ENCODE measurements at regions not wholly inside any gene's neighbourhood (a gene's known extent, or its start where the extent isn't known, plus 50 kb on each side); places are given as distances from the start of the nearest gene placed in this dataset.

DNA sequence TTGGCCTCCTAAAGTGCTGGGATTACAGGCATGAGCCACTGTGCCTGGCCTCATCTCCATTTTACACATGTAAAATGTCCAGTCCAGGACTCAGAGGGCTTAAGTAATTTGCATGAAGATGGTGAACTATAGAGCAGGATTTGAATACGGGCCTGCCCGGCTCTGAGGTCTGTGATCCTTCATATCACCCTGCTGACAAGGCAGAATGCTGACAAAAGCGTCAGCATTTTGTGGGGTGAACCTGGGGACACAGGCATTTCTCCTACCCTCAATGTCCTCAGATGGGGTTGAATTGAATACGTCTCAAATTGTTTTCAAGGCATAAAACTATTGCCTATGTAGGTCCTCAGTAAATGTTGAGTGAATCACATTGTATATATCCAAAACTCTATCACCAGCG is 57.2 kb upstream of the GATA6 start:
- TF ChIP-seq, protein P1, sequence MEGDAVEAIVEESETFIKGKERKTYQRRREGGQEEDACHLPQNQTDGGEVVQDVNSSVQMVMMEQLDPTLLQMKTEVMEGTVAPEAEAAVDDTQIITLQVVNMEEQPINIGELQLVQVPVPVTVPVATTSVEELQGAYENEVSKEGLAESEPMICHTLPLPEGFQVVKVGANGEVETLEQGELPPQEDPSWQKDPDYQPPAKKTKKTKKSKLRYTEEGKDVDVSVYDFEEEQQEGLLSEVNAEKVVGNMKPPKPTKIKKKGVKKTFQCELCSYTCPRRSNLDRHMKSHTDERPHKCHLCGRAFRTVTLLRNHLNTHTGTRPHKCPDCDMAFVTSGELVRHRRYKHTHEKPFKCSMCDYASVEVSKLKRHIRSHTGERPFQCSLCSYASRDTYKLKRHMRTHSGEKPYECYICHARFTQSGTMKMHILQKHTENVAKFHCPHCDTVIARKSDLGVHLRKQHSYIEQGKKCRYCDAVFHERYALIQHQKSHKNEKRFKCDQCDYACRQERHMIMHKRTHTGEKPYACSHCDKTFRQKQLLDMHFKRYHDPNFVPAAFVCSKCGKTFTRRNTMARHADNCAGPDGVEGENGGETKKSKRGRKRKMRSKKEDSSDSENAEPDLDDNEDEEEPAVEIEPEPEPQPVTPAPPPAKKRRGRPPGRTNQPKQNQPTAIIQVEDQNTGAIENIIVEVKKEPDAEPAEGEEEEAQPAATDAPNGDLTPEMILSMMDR (conservative IDR thresholded peaks at IDR 0.05) = no peak
- H3K9me3 ChIP-seq (ENCODE audit: control insufficient read depth, low read length) = no peaks in the 10 kb centered on the region
- Mint-ChIP-seq H3K9me3 (no peaks in the 10 kb centered on the region), H3K36me3 (ENCODE audit: low read depth) (no peaks in the 10 kb centered on the region), H3K27me3 (ENCODE audit: insufficient read depth) (no peaks in the 10 kb centered on the region), H3K27ac (no peak overlapping the region), H3K4me1 (peaks cover 37% of the 10 kb centered on the region), H3K4me3 (no peak overlapping the region)
- DNase-seq = no peak
- WGBS, 2 experiments (ENCODE audit: insufficient coverage in 1 of 2, insufficient read length in 1 of 2) = 95 to 97% methylated on average over 3 to 5 of the region's 5 CpGs
- H3K27me3 ChIP-seq (ENCODE audit: control insufficient read depth, insufficient read depth, low read length, poor library complexity, severe bottlenecking) = no peaks in the 10 kb centered on the region
- no peaks in the 10 kb centered on the region for H3K36me3 ChIP-seq (ENCODE audit: control insufficient read depth, insufficient read depth, low read length)
- H3K9ac ChIP-seq (ENCODE audit: extremely low read depth, low read length, poor library complexity, severe bottlenecking) = no peak overlapping the region
- no peak overlapping the region for H3K4me3 ChIP-seq (ENCODE audit: low read length)
- no peak overlapping the region for H3K27ac ChIP-seq (ENCODE audit: low read depth, low read length)
- peaks cover 26% of the 10 kb centered on the region for H3K4me1 ChIP-seq (ENCODE audit: control insufficient read depth, insufficient read depth, low read length)

DNA sequence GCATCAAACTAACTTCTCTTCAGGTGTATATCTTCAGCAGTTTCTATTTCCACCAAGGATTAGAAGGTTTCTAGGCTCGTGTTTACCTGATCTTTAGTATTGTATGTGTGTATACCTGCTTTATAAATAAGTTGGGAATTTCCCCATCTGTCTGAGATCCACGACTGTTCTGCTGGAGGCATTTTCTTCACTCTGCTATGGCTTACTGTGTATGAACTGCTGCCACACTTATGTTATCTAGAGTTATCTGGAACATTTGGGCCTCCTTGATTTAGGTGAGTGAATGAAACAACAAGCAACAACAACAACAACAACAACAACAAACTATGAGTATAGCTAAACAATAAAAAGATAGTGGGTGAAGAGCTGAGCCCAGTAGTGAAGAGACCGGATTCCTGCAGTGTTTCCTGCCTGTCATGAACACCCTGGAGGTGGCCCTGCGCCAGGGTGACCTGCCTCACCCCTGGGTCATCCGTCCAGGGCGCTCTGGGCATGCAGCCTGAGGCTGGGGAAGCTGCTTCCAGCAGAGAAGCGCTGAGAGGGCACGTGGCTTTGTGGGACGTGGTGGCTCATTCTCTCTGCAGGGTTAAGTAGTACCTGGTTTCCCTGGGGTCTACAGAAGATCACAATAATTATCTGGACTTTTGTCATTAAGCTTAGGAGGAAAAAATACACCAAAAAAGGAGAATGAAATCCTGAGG is 56.1 kb upstream of the GATA6 start:
- no peaks in the 10 kb centered on the region for H3K27me3 Mint-ChIP-seq (ENCODE audit: insufficient read depth)
- no peak overlapping the region for H3K4me3 Mint-ChIP-seq
- no peak overlapping the region for H3K9ac ChIP-seq (ENCODE audit: extremely low read depth, low read length, poor library complexity, severe bottlenecking)
- H3K4me1 ChIP-seq (ENCODE audit: control insufficient read depth, insufficient read depth, low read length) = peaks cover 26% of the 10 kb centered on the region
- H3K9me3 Mint-ChIP-seq = no peaks in the 10 kb centered on the region
- no peak overlapping the region for H3K4me3 ChIP-seq (ENCODE audit: low read length)
- peaks cover 37% of the 10 kb centered on the region for H3K4me1 Mint-ChIP-seq
- no peaks in the 10 kb centered on the region for H3K9me3 ChIP-seq (ENCODE audit: control insufficient read depth, low read length)
- 88 to 90% methylated on average over 7 to 9 of the region's 9 CpGs for WGBS, 2 experiments (ENCODE audit: insufficient coverage in 1 of 2, insufficient read length in 1 of 2)
- H3K36me3 Mint-ChIP-seq (ENCODE audit: low read depth) = no peaks in the 10 kb centered on the region
- no peaks in the 10 kb centered on the region for H3K36me3 ChIP-seq (ENCODE audit: control insufficient read depth, insufficient read depth, low read length)
- TF ChIP-seq, protein P1 (conservative IDR thresholded peaks at IDR 0.05) = no peak
- no peaks in the 10 kb centered on the region for H3K27me3 ChIP-seq (ENCODE audit: control insufficient read depth, insufficient read depth, low read length, poor library complexity, severe bottlenecking)
- no peak for DNase-seq
- no peak overlapping the region for H3K27ac Mint-ChIP-seq
- no peak overlapping the region for H3K27ac ChIP-seq (ENCODE audit: low read depth, low read length)

DNA sequence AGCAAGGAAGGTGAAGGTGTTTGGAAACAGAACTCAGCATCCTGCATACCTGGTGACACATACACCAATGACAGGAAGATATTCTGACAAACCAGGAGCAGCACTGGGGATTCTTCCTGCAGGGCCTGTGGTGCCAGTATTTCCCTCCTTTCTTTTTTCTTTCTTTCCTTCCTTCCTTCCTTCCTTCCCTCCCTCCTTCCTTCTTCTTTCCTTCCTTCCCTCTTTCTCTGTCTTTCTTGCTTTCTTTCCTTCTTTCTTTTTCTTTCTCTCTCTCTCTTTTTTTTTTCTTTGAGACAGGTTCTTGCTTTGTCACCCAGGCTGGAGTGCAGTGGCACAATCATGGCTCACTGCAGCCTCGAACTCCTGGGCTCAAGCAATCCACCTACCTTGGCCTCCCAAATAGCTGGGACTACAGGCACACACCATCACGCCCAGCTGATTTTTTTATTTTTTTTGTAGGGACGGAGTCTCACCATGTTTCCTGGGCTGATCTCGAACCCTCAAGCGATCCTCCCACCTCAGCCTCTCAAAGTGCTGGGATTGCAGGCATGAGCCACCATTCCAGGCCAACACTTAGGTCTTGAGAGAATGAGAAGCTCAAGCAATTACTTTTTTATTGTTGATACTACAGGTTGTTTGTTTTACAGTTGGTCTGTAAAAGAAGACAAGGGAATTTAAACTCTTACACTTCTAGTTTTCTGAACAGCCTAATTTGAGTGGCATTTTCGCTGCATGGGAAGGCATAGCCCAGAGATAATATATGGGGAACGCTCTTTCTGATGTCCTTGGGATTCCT is 54.7 kb upstream of the GATA6 start:
- no peak overlapping the region for H3K4me3 Mint-ChIP-seq
- H3K36me3 Mint-ChIP-seq (ENCODE audit: low read depth) = no peaks in the 10 kb centered on the region
- TF ChIP-seq, protein P1 (conservative IDR thresholded peaks at IDR 0.05) = no peak
- H3K4me1 Mint-ChIP-seq = peaks cover 35% of the 10 kb centered on the region
- H3K9ac ChIP-seq (ENCODE audit: extremely low read depth, low read length, poor library complexity, severe bottlenecking) = no peak overlapping the region
- no peak for DNase-seq
- H3K27ac Mint-ChIP-seq = no peak overlapping the region
- no peaks in the 10 kb centered on the region for H3K27me3 Mint-ChIP-seq (ENCODE audit: insufficient read depth)
- H3K9me3 ChIP-seq (ENCODE audit: control insufficient read depth, low read length) = no peaks in the 10 kb centered on the region
- H3K27ac ChIP-seq (ENCODE audit: low read depth, low read length) = no peak overlapping the region
- 87 to 96% methylated on average over 5 to 6 of the region's 7 CpGs for WGBS, 2 experiments (ENCODE audit: insufficient coverage in 1 of 2, insufficient read length in 1 of 2)
- no peaks in the 10 kb centered on the region for H3K27me3 ChIP-seq (ENCODE audit: control insufficient read depth, insufficient read depth, low read length, poor library complexity, severe bottlenecking)
- H3K36me3 ChIP-seq (ENCODE audit: control insufficient read depth, insufficient read depth, low read length) = no peaks in the 10 kb centered on the region
- peaks cover 18% of the 10 kb centered on the region for H3K4me1 ChIP-seq (ENCODE audit: control insufficient read depth, insufficient read depth, low read length)
- H3K9me3 Mint-ChIP-seq = no peaks in the 10 kb centered on the region
- H3K4me3 ChIP-seq (ENCODE audit: low read length) = no peak overlapping the region

Measured in endodermal cell (in vitro differentiated cells).